ENCODE measurements at regions not wholly inside any gene's neighbourhood (a gene's known extent, or its start where the extent isn't known, plus 50 kb on each side); places are given as distances from the start of the nearest gene placed in this dataset.
A peak's percentile ranks its signal among the peaks of the same experiment; 100 is the strongest.

GRCh38 chr15:47652328-47652727 lies 65.0 kb upstream of the SEMA6D start:
- no peak for TF ChIP-seq CTCF (IDR thresholded peaks at IDR 0.05; ENCODE audit: low read depth, low read length)
- Histone ChIP-seq H3K4me1 (ENCODE audit: low read depth) (peaks cover 49% of the 10 kb centered on the region), H3K9me3 (ENCODE audit: low read depth) (no peaks in the 10 kb centered on the region), H3K4me3 (peak overlapping the region; percentile 5), H3K27ac (peak overlapping the region; percentile 82), H3K36me3 (no peaks in the 10 kb centered on the region), H3K27me3 (no peaks in the 10 kb centered on the region)
- DNase-seq (ENCODE audit: low read depth in 1 of 2, low spot score in 1 of 2): peak in 1 of 2 donors; percentile 62

- no peak for DNase-seq (ENCODE audit: low read depth in 1 of 2, low spot score in 1 of 2)
- TF ChIP-seq CTCF (IDR thresholded peaks at IDR 0.05; ENCODE audit: low read depth, low read length): no peak
- Histone ChIP-seq H3K9me3 (ENCODE audit: low read depth) (no peaks in the 10 kb centered on the region), H3K4me1 (ENCODE audit: low read depth) (peaks cover 44% of the 10 kb centered on the region), H3K27me3 (no peaks in the 10 kb centered on the region), H3K36me3 (no peaks in the 10 kb centered on the region), H3K27ac (peak overlapping the region; percentile 82), H3K4me3 (no peak overlapping the region)
Observed at GRCh38 chr15:47652844-47653243, 64.5 kb upstream of the SEMA6D start.

- Histone ChIP-seq H3K9me3 (ENCODE audit: low read depth) (no peaks in the 10 kb centered on the region), H3K4me1 (ENCODE audit: low read depth) (no peaks in the 10 kb centered on the region), H3K36me3 (no peaks in the 10 kb centered on the region), H3K27me3 (no peaks in the 10 kb centered on the region), H3K4me3 (no peak overlapping the region), H3K27ac (no peak overlapping the region)
- no peak for DNase-seq (ENCODE audit: low read depth in 1 of 2, low spot score in 1 of 2)
- TF ChIP-seq CTCF (IDR thresholded peaks at IDR 0.05; ENCODE audit: low read depth, low read length): no peak
Observed at GRCh38 chr15:47661661-47662180, 55.6 kb upstream of the SEMA6D start.

GRCh38 chr15:47663101-47663500 lies 54.2 kb upstream of the SEMA6D start:
- H3K27me3 ChIP-seq: no peaks in the 10 kb centered on the region
- no peak overlapping the region for H3K4me3 ChIP-seq
- no peaks in the 10 kb centered on the region for H3K9me3 ChIP-seq (ENCODE audit: low read depth)
- no peak for TF ChIP-seq CTCF (IDR thresholded peaks at IDR 0.05; ENCODE audit: low read depth, low read length)
- no peak for DNase-seq (ENCODE audit: low read depth in 1 of 2, low spot score in 1 of 2)
- no peaks in the 10 kb centered on the region for H3K4me1 ChIP-seq (ENCODE audit: low read depth)
- no peak overlapping the region for H3K27ac ChIP-seq
- no peaks in the 10 kb centered on the region for H3K36me3 ChIP-seq
